ENCODE measurements at regions not wholly inside any gene's neighbourhood (a gene's known extent, or its start where the extent isn't known, plus 50 kb on each side); places are given as distances from the start of the nearest gene placed in this dataset.

- no peak for TF ChIP-seq EZH2phosphoT487 (IDR thresholded peaks at IDR 0.05; ENCODE audit: borderline replicate concordance, low read depth, low read length)
- TF ChIP-seq CTCF (conservative IDR thresholded peaks at IDR 0.05; ENCODE audit: low read length) = no peak
Observed at GRCh38 chr22:23504516-23504915, 75.6 kb downstream of the IGLL1 start.

Measured in OCI-LY7 (cell line).